ENCODE measurements at regions not wholly inside any gene's neighbourhood (a gene's known extent, or its start where the extent isn't known, plus 50 kb on each side); places are given as distances from the start of the nearest gene placed in this dataset.

DNA sequence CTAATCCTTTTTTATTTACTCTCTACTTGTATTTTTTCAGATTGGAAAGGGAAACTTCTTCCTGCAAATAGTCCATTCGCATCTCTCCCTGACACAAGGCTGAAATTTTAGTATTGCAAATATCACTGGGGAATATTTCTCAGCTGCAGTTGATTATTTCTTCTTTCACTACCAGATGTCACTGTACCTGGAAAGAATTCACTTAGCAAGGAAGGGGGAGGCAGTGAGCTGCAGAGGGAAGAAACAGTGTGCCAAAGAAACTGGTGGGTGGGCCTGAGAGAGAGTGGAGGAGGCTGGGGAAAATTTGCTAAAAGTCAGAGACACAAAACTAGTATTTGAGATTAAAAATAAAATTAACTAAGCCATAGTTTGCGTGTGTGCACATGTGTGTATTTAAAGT lies 142.3 kb upstream of the STT3B start:
- Histone ChIP-seq H3K4me3 (no peak overlapping the region), H3K9me3 (ENCODE audit: low read depth) (no peaks in the 10 kb centered on the region), H3K79me2 (ENCODE audit: low read depth) (no peaks in the 10 kb centered on the region), H3F3A (ENCODE audit: low read depth) (peaks cover 24% of the 10 kb centered on the region), H4K20me1 (ENCODE audit: low read depth) (no peaks in the 10 kb centered on the region), H3K9ac (no peak overlapping the region), H3K4me1 (peaks cover 33% of the 10 kb centered on the region), H2AFZ (replicated peaks) (no peak overlapping the region), H3K27ac (peak overlapping the region; percentile 43), H3K36me3 (no peaks in the 10 kb centered on the region), H3K4me2 (peak overlapping the region; percentile 53), H3K27me3 (no peaks in the 10 kb centered on the region)
- no peaks in the 10 kb centered on the region for H3K27me3 Mint-ChIP-seq (ENCODE audit: insufficient read depth, low read depth)
- H3K4me1 Mint-ChIP-seq = peaks cover 29% of the 10 kb centered on the region
- H3K36me3 Mint-ChIP-seq = no peaks in the 10 kb centered on the region
- H3K9me3 Mint-ChIP-seq = peaks cover 13% of the 10 kb centered on the region
- TF ChIP-seq, protein P1, sequence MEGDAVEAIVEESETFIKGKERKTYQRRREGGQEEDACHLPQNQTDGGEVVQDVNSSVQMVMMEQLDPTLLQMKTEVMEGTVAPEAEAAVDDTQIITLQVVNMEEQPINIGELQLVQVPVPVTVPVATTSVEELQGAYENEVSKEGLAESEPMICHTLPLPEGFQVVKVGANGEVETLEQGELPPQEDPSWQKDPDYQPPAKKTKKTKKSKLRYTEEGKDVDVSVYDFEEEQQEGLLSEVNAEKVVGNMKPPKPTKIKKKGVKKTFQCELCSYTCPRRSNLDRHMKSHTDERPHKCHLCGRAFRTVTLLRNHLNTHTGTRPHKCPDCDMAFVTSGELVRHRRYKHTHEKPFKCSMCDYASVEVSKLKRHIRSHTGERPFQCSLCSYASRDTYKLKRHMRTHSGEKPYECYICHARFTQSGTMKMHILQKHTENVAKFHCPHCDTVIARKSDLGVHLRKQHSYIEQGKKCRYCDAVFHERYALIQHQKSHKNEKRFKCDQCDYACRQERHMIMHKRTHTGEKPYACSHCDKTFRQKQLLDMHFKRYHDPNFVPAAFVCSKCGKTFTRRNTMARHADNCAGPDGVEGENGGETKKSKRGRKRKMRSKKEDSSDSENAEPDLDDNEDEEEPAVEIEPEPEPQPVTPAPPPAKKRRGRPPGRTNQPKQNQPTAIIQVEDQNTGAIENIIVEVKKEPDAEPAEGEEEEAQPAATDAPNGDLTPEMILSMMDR (IDR thresholded peaks at IDR 0.05) = no peak
- TF ChIP-seq EZH2 (IDR thresholded peaks at IDR 0.05) (no peak), EZH2phosphoT487 (IDR thresholded peaks at IDR 0.05) (no peak)
- no peak overlapping the region for H3K27ac Mint-ChIP-seq
- no peak for DNase-seq (ENCODE audit: low spot score)
- H3K4me3 Mint-ChIP-seq = no peak overlapping the region

DNA sequence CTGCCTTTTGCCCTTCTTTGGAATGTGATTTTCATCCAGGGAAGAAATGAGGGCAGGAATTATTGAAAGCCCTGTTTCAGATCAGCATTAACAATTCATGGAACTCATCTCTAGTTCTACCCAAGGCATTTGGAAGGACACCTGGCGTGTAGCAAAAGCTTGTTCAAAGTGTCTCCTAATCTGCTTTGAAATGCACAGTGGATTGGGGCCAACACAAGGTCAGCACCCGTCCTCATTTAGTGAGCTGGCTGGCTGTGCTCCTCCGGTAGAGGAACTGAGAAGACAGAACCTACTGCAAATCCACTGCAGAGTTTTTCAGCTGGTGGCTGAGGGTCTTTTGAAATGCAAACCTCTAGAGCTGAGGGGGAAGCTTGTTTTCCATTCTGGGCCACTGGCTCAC lies 141.6 kb upstream of the STT3B start:
- Histone ChIP-seq H3K27ac (peak overlapping the region; percentile 43), H2AFZ (replicated peaks) (no peak overlapping the region), H3K36me3 (no peaks in the 10 kb centered on the region), H3K4me2 (peak overlapping the region; percentile 53), H4K20me1 (ENCODE audit: low read depth) (no peaks in the 10 kb centered on the region), H3F3A (ENCODE audit: low read depth) (peaks cover 24% of the 10 kb centered on the region), H3K27me3 (no peaks in the 10 kb centered on the region), H3K9ac (no peak overlapping the region), H3K4me1 (peaks cover 33% of the 10 kb centered on the region), H3K79me2 (ENCODE audit: low read depth) (no peaks in the 10 kb centered on the region), H3K4me3 (no peak overlapping the region), H3K9me3 (ENCODE audit: low read depth) (no peaks in the 10 kb centered on the region)
- Mint-ChIP-seq H3K4me3 (peak overlapping the region; percentile 27), H3K27ac (no peak overlapping the region), H3K27me3 (ENCODE audit: insufficient read depth, low read depth) (no peaks in the 10 kb centered on the region), H3K36me3 (no peaks in the 10 kb centered on the region), H3K4me1 (peaks cover 29% of the 10 kb centered on the region), H3K9me3 (peaks cover 13% of the 10 kb centered on the region)
- peak; percentile 61 for DNase-seq (ENCODE audit: low spot score)
- TF ChIP-seq, protein P1 (IDR thresholded peaks at IDR 0.05) = no peak
- TF ChIP-seq EZH2 (IDR thresholded peaks at IDR 0.05) (no peak), EZH2phosphoT487 (IDR thresholded peaks at IDR 0.05) (no peak)

DNA sequence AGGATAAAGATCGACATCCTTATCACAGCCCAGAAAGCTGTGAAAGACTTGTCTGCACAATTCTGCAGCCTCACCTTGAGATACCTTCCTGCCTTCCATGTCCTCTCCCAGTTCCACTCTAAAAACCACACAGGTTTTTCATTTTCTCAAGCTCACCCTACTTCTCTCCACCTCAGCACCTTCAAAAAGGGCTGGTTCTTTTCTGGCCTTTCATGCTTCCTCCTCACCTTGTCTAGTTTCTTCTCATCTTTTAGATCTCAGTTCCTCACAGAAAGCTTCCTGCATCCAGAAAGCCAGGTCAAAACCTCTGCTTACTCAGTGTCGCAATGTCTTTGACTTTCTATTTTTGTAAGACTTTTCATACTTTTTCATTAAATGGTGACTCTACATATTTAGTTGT lies 140.2 kb upstream of the STT3B start:
- peaks cover 24% of the 10 kb centered on the region for H3F3A ChIP-seq (ENCODE audit: low read depth)
- H3K27ac ChIP-seq = no peak overlapping the region
- Mint-ChIP-seq H3K36me3 (no peaks in the 10 kb centered on the region), H3K27ac (no peak overlapping the region), H3K27me3 (ENCODE audit: insufficient read depth, low read depth) (no peaks in the 10 kb centered on the region), H3K4me3 (peak overlapping the region; percentile 4), H3K4me1 (peaks cover 29% of the 10 kb centered on the region), H3K9me3 (peaks cover 1% of the 10 kb centered on the region)
- no peak overlapping the region for H2AFZ ChIP-seq (replicated peaks)
- no peaks in the 10 kb centered on the region for H4K20me1 ChIP-seq (ENCODE audit: low read depth)
- peaks cover 33% of the 10 kb centered on the region for H3K4me1 ChIP-seq
- no peak overlapping the region for H3K4me3 ChIP-seq
- H3K4me2 ChIP-seq = peak overlapping the region; percentile 53
- no peaks in the 10 kb centered on the region for H3K36me3 ChIP-seq
- H3K27me3 ChIP-seq = no peaks in the 10 kb centered on the region
- H3K79me2 ChIP-seq (ENCODE audit: low read depth) = no peaks in the 10 kb centered on the region
- no peaks in the 10 kb centered on the region for H3K9me3 ChIP-seq (ENCODE audit: low read depth)
- H3K9ac ChIP-seq = no peak overlapping the region
- TF ChIP-seq, protein P1 (IDR thresholded peaks at IDR 0.05) = no peak
- TF ChIP-seq EZH2 (IDR thresholded peaks at IDR 0.05) (no peak), EZH2phosphoT487 (IDR thresholded peaks at IDR 0.05) (no peak)
- no peak for DNase-seq (ENCODE audit: low spot score)

Measured in neural progenitor cell (in vitro differentiated cells).